ENCODE measurements at regions not wholly inside any gene's neighbourhood (a gene's known extent, or its start where the extent isn't known, plus 50 kb on each side); places are given as distances from the start of the nearest gene placed in this dataset.

- TF ChIP-seq, protein P1, sequence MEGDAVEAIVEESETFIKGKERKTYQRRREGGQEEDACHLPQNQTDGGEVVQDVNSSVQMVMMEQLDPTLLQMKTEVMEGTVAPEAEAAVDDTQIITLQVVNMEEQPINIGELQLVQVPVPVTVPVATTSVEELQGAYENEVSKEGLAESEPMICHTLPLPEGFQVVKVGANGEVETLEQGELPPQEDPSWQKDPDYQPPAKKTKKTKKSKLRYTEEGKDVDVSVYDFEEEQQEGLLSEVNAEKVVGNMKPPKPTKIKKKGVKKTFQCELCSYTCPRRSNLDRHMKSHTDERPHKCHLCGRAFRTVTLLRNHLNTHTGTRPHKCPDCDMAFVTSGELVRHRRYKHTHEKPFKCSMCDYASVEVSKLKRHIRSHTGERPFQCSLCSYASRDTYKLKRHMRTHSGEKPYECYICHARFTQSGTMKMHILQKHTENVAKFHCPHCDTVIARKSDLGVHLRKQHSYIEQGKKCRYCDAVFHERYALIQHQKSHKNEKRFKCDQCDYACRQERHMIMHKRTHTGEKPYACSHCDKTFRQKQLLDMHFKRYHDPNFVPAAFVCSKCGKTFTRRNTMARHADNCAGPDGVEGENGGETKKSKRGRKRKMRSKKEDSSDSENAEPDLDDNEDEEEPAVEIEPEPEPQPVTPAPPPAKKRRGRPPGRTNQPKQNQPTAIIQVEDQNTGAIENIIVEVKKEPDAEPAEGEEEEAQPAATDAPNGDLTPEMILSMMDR (conservative IDR thresholded peaks at IDR 0.05; ENCODE audit: low read depth, low read length), result peak; percentile 62
- DNase-seq (ENCODE audit: low read depth), result no peak
- no peak overlapping the region for H3K4me3 ChIP-seq (ENCODE audit: low read length)
Observed at GRCh38 chr1:39091845-39092645, 65.9 kb downstream of the NDUFS5 start.

GRCh38 chr1:39094685-39095084 is 68.5 kb downstream of the NDUFS5 start:
- TF ChIP-seq, protein P1 (conservative IDR thresholded peaks at IDR 0.05; ENCODE audit: low read depth, low read length), result no peak
- no peak overlapping the region for H3K4me3 ChIP-seq (ENCODE audit: low read length)
- DNase-seq (ENCODE audit: low read depth), result no peak

GRCh38 chr1:39098546-39099250 is 72.5 kb downstream of the NDUFS5 start:
- TF ChIP-seq, protein P1 (conservative IDR thresholded peaks at IDR 0.05; ENCODE audit: low read depth, low read length), result peak; percentile 79
- H3K4me3 ChIP-seq (ENCODE audit: low read length), result no peak overlapping the region
- DNase-seq (ENCODE audit: low read depth), result no peak

GRCh38 chr1:39102537-39103327 is 76.6 kb downstream of the NDUFS5 start:
- DNase-seq (ENCODE audit: low read depth), result no peak
- no peak overlapping the region for H3K4me3 ChIP-seq (ENCODE audit: low read length)
- TF ChIP-seq, protein P1 (conservative IDR thresholded peaks at IDR 0.05; ENCODE audit: low read depth, low read length), result peak; percentile 73

DNA sequence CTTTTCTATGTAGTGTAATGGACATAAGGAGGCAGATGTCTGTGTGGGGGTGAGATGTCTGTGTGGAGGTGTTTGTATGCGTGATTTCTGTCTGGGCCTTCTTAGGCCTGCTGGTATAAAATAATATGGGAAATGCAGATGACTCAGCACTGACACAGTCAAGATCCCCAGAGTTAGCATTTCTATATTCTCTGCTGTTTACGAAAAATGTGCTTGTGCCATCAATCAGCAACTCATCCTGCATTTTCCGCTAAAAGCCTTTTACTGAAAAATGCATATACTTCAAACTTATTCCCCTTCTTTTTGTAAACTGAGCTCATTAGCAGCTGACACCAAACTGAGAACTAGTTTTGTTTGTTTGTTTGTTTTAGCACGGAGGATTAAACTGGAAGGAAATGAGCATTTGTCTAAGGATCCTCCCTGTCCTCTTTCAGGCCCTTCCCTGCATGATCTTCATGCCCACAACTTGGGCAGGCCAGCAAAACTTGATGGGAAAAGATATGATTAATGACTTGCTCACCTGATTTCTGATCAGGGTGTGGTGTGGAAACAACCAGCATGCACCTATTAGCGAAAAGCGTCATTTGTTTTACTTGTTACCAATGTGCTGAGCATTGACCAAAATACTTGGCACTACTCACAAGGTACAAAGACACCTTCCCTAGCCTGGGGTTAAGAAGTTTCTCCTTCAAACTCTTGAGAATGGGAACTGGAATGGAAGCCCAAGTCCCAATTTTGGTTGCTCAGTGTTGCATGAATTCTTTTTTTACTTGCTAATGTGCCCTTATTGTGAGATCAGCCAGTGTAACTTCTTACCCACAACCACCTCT is 77.4 kb downstream of the NDUFS5 start:
- TF ChIP-seq, protein P1 (conservative IDR thresholded peaks at IDR 0.05; ENCODE audit: low read depth, low read length), result no peak
- H3K4me3 ChIP-seq (ENCODE audit: low read length), result no peak overlapping the region
- no peak for DNase-seq (ENCODE audit: low read depth)
